IPS-18a (cell line): ENCODE measurements at regions not wholly inside any gene's neighbourhood (a gene's known extent, or its start where the extent isn't known, plus 50 kb on each side); places are given as distances from the start of the nearest gene placed in this dataset.

Experiments used
- H3K27ac ChIP-seq: one replicate; pipeline ENCODE4 v1.5.1; 2013; ENCODE audit warnings: low read length
- H3K27me3 ChIP-seq: one replicate; pipeline ENCODE4 v1.6.1; 2013; ENCODE audit warnings: mild to moderate bottlenecking, low read length; ENCODE audit not compliant: control insufficient read depth, insufficient read depth
- H3K36me3 ChIP-seq: one replicate; pipeline ENCODE4 v1.6.1; 2013; ENCODE audit warnings: low read depth, low read length; ENCODE audit not compliant: control insufficient read depth
- H3K4me1 ChIP-seq: one replicate; pipeline ENCODE4 v1.6.1; 2013; ENCODE audit warnings: low read depth, low read length; ENCODE audit not compliant: control insufficient read depth
- H3K4me3 ChIP-seq: one replicate; pipeline ENCODE4 v1.5.1; 2013; ENCODE audit warnings: low read length
- H3K9ac ChIP-seq: one replicate; pipeline ENCODE4 v1.6.1; 2013; ENCODE audit warnings: mild to moderate bottlenecking, low read length, moderate library complexity
- H3K9me3 ChIP-seq: one replicate; pipeline ENCODE4 v1.6.1; 2013; ENCODE audit warnings: low read depth, low read length; ENCODE audit not compliant: control insufficient read depth

DNA sequence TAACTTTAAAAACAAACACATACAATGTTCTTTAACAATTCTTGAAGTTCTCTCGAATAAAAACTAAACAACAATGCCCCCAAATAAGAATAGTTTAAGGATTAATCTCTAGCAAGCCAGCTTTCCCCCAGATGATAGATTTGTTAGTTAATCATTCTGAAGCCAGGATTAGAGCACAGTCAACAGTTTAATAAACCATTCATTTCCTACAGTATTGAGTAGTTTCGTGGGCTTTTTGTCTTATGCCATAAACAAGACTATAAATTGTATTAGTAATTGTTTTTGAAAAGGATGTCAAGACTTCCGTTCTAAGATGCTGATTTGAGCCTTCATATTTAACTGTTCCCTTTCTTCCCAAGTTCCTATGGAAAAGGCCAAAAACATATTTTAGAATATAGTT, 136.6 kb downstream of the PIK3R1 start:
- peaks cover 3% of the 10 kb centered on the region for H3K4me1 ChIP-seq
- no peaks in the 10 kb centered on the region for H3K9me3 ChIP-seq
- H3K36me3 ChIP-seq, result no peaks in the 10 kb centered on the region
- no peak overlapping the region for H3K9ac ChIP-seq
- H3K27me3 ChIP-seq, result no peaks in the 10 kb centered on the region
- no peak overlapping the region for H3K27ac ChIP-seq
- no peak overlapping the region for H3K4me3 ChIP-seq

DNA sequence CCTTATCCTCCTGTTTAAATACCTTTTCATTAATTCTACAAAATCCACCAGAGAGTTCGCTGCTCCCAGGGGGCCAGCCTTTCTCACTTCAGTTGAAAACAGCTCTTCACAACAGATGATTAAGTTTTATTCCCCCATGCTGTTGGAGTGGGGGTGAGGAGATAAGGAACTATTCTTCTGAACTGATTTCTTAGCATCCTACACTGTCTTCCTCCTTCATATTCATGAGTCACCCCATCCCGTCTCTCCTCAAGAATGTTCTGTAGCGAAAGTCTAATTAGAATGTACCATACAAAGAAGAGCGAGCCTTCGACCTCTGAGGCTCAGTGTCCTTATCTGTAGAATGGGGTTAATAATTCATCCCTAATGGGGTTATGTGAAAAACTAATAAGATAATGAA, 138.0 kb downstream of the PIK3R1 start:
- Histone ChIP-seq H3K27me3 (no peaks in the 10 kb centered on the region), H3K4me3 (no peak overlapping the region), H3K27ac (no peak overlapping the region), H3K36me3 (no peaks in the 10 kb centered on the region), H3K9ac (no peak overlapping the region), H3K4me1 (peaks cover 13% of the 10 kb centered on the region), H3K9me3 (no peaks in the 10 kb centered on the region)

DNA sequence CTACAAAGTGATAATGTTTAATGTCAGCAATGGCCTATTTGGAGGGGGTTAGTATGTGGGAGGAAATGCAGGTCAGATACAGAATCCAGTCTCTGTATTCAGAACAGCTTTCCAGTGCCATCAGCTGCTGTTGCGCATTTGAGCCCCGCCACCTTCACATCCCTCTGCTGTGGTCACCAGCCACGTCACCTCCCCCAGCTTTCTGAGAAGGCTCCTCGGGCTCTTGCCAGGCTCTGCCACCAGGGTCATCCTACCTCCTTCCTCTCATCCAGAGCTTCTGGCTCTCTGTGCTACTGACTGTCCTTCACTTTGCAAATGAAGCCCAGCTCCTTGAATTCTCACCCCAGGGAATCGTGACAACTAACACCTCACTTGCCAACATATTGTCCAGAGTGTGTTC, 138.8 kb downstream of the PIK3R1 start:
- Histone ChIP-seq H3K27me3 (no peaks in the 10 kb centered on the region), H3K36me3 (no peaks in the 10 kb centered on the region), H3K9ac (no peak overlapping the region), H3K9me3 (no peaks in the 10 kb centered on the region), H3K4me1 (peaks cover 13% of the 10 kb centered on the region), H3K4me3 (no peak overlapping the region), H3K27ac (no peak overlapping the region)

GRCh38 chr5:68356216-68356615, 140.7 kb downstream of the PIK3R1 start:
- no peak overlapping the region for H3K4me3 ChIP-seq
- no peaks in the 10 kb centered on the region for H3K36me3 ChIP-seq
- no peak overlapping the region for H3K9ac ChIP-seq
- no peaks in the 10 kb centered on the region for H3K9me3 ChIP-seq
- H3K27me3 ChIP-seq, result no peaks in the 10 kb centered on the region
- H3K4me1 ChIP-seq, result peaks cover 13% of the 10 kb centered on the region
- no peak overlapping the region for H3K27ac ChIP-seq

- Histone ChIP-seq H3K9ac (no peak overlapping the region), H3K36me3 (no peaks in the 10 kb centered on the region), H3K27ac (no peak overlapping the region), H3K9me3 (no peaks in the 10 kb centered on the region), H3K27me3 (no peaks in the 10 kb centered on the region), H3K4me1 (peaks cover 13% of the 10 kb centered on the region), H3K4me3 (no peak overlapping the region)
Observed at GRCh38 chr5:68356623-68357022, 141.1 kb downstream of the PIK3R1 start.

DNA sequence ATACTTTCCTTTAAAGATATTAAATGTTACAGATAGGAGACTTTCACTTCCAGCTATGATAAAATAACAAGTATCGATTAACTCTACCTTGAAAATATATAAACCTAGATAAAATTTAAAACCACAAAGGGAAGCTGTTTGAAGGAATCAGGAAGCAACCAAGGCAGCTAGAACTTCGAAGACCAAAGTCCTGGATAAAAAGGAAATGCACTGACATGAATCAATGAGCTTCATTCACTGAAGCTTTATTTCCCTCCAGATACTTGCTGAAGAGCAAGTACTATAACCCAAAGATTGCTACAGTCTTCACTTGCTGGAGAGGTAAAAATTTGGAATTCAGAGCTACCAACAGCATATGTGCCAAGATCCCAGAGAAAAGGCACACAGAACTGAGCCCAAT, 144.1 kb downstream of the PIK3R1 start:
- Histone ChIP-seq H3K4me3 (no peak overlapping the region), H3K27me3 (no peaks in the 10 kb centered on the region), H3K9me3 (no peaks in the 10 kb centered on the region), H3K36me3 (no peaks in the 10 kb centered on the region), H3K27ac (no peak overlapping the region), H3K4me1 (peaks cover 10% of the 10 kb centered on the region), H3K9ac (no peak overlapping the region)

DNA sequence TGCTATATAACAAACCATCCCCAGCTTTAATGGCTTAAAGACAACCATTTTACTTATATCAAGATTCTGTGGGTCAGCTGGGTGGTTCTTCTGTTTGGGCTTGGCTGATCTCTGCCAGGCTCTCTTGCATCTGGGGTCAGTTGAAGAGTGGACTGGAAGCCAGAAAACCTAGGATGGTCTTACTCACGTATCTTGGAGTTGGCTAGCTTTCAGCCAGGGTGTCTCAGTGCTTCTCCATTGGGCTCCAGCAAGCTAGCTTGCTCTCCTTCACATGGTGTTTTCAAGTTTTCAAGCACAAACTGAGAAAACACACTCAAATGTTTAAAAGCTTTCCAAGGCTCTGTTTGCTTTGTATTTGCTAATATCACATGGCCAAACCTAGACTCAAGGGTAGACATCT, 146.8 kb downstream of the PIK3R1 start:
- Histone ChIP-seq H3K9ac (no peak overlapping the region), H3K27ac (no peak overlapping the region), H3K36me3 (no peaks in the 10 kb centered on the region), H3K9me3 (no peaks in the 10 kb centered on the region), H3K4me1 (peaks cover 9% of the 10 kb centered on the region), H3K27me3 (no peaks in the 10 kb centered on the region), H3K4me3 (no peak overlapping the region)

DNA sequence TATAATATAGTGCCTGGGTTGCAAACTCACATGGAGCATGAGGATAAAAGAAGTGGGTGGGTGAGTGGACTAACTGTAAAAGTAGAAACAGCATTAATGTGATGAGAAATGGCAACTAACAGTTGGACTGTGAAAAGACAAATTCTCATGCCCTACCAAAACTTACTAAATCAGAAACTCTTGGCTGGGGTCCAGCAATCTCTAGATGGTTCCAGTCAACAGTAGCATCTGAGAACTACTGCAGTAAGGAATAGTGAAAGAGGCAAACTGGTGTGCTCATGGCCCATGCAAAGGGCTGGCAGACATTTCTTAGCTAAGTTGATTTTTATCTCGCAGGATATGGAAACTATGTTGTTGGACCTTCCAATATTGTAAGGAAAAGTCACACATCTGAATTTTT, 150.3 kb downstream of the PIK3R1 start:
- Histone ChIP-seq H3K27ac (no peak overlapping the region), H3K9ac (no peak overlapping the region), H3K9me3 (no peaks in the 10 kb centered on the region), H3K4me3 (no peak overlapping the region), H3K36me3 (no peaks in the 10 kb centered on the region), H3K4me1 (no peaks in the 10 kb centered on the region), H3K27me3 (no peaks in the 10 kb centered on the region)

DNA sequence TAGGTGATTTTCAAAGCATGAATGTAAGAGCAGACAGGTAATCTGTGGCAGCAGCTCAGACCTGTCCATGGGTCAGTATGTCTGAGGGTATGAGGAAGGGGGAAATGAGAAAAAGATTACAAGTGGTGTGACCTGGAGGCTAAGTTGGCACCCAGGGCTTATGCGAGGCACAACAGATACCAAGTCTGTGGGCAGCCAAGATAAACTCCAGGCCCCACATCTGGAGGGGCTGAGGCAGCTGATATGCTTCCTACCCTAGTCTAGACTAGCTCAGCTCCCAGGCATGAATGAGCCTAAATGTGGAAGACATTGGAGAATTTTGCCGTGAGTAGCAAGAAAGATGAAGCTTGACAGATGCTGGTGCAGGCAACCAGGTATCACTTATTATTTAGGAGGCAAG, 151.7 kb downstream of the PIK3R1 start:
- Histone ChIP-seq H3K4me1 (no peaks in the 10 kb centered on the region), H3K9ac (no peak overlapping the region), H3K27ac (no peak overlapping the region), H3K9me3 (no peaks in the 10 kb centered on the region), H3K36me3 (no peaks in the 10 kb centered on the region), H3K27me3 (no peaks in the 10 kb centered on the region), H3K4me3 (no peak overlapping the region)

DNA sequence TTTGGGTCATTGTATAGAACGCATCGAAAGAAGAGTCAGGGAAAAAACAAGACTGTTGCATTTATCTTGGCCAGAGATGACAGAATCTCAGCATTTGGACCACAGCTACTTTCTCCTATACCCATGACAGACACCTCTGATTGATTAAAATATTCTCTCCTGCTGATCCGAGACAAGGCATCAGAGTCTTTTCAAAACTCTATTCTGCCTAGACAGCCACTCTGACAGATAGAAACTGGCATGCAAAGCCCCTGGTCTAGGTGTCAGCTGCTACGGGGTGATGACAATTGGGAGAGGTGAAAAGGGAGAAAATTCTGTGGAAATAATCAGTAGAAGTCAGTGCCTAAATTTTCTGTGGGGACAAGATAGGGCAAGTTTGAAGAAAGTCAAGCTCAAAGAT, 152.2 kb downstream of the PIK3R1 start:
- no peak overlapping the region for H3K9ac ChIP-seq
- H3K4me3 ChIP-seq, result no peak overlapping the region
- H3K36me3 ChIP-seq, result no peaks in the 10 kb centered on the region
- no peaks in the 10 kb centered on the region for H3K27me3 ChIP-seq
- H3K27ac ChIP-seq, result no peak overlapping the region
- H3K4me1 ChIP-seq, result no peaks in the 10 kb centered on the region
- H3K9me3 ChIP-seq, result no peaks in the 10 kb centered on the region

DNA sequence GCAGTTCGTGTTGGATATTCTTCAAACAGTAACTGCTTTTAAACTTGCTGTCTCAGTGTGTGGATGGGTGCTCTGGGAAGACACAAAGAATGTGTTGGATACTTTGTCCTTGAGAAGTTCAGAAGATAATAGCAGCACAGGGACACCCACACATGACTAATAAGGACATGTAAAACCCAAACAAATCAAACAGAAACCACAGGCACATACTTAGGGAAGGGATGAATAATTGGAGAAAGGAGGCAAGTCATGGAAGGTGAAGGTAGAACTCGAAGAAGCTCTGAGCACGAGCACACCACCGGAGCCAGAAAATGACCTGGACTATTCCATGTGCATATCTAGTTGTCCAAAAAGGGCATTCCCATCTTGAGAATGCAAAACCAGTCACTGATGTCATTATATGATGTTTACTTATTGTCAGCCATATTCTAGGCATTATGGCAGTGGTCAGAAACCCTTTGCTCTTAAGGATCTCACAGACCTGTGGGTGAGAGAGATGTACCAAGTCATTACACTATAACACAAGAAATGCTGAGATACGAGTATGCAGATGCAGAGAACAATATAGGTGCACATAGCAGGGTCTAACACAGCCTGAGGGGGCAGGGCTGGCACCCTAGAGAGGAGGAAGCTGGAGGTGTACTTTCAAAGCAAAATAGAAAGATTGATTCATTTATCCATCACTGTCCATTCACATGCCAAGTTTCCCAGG, 152.9 kb downstream of the PIK3R1 start:
- Histone ChIP-seq H3K4me3 (no peak overlapping the region), H3K36me3 (no peaks in the 10 kb centered on the region), H3K27me3 (no peaks in the 10 kb centered on the region), H3K27ac (no peak overlapping the region), H3K9me3 (no peaks in the 10 kb centered on the region), H3K9ac (no peak overlapping the region), H3K4me1 (no peaks in the 10 kb centered on the region)

DNA sequence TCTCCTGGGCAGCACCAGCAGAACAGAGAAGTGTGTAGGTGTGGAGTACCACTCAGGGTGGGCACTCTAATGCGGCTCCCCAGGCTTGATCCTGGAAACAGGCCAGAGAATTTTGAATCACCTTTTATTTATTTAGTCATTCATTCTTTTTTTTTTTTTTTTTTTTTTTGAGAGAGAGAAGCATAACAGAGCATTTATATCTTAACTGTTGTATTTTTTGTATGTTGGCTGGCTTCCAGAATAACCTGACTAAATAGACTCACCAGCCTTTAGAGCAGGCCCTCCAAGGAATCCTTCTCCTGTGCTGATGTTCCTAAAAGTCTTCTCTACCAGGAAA, 153.4 kb downstream of the PIK3R1 start:
- Histone ChIP-seq H3K27me3 (no peaks in the 10 kb centered on the region), H3K4me1 (no peaks in the 10 kb centered on the region), H3K4me3 (no peak overlapping the region), H3K9me3 (no peaks in the 10 kb centered on the region), H3K36me3 (no peaks in the 10 kb centered on the region), H3K9ac (no peak overlapping the region), H3K27ac (no peak overlapping the region)
